ENCODE measurements at regions not wholly inside any gene's neighbourhood (a gene's known extent, or its start where the extent isn't known, plus 50 kb on each side); places are given as distances from the start of the nearest gene placed in this dataset.

- Mint-ChIP-seq H3K4me3 (no peak overlapping the region), H3K27me3 (peaks cover 4% of the 10 kb centered on the region), H3K27ac (no peak overlapping the region), H3K4me1 (no peaks in the 10 kb centered on the region), H3K9me3 (no peaks in the 10 kb centered on the region), H3K36me3 (ENCODE audit: low read depth) (no peaks in the 10 kb centered on the region)
- no peak for TF ChIP-seq CTCF (IDR thresholded peaks at IDR 0.05)
- intact Hi-C loops (cut with micrococcal nuclease) = no loop called here
- ATAC-seq (ENCODE audit: low read depth) = no peak
- DNase-seq = no peak
- ChIA-PET POLR2A (no interaction called here), CTCF (no interaction called here)
These were observed 223.8 kb downstream of the BLID start for GRCh38 chr11:121892131-121892681.

GRCh38 chr11:121890946-121891515, 225.0 kb downstream of the BLID start:
- CTCF ChIA-PET = no interaction called here
- no peaks in the 10 kb centered on the region for H3K27me3 Mint-ChIP-seq
- no peak for ATAC-seq (ENCODE audit: low read depth)

DNA sequence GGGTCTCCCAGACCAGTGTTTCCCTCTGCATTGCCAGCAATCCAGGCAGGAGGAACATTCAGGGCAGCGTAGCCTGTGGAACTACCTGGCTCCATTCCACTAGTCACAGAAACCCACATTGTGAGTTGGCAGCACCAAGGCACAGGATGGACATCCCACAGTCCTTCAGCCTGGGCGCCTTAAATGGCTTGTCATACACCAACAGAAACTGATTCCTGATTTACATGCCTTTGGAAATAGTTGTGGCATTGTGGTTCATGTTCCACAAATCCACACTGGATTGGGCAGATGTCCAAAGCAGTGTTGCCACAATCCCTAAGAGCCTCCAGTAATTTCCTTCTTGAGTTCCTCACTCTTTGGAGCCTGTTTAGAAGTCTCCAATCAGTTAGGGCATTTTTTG, 225.6 kb downstream of the BLID start:
- DNase-seq (no peak), ATAC-seq (ENCODE audit: low read depth) (no peak)
- no peaks in the 10 kb centered on the region for H3K36me3 Mint-ChIP-seq (ENCODE audit: low read depth)
- H3K27me3 Mint-ChIP-seq = no peaks in the 10 kb centered on the region
- H3K27ac Mint-ChIP-seq = no peak overlapping the region
- ChIA-PET POLR2A (no interaction called here), CTCF (no interaction called here)
- intact Hi-C loops (cut with micrococcal nuclease) = no loop called here
- no peaks in the 10 kb centered on the region for H3K9me3 Mint-ChIP-seq
- no peak for TF ChIP-seq CTCF (IDR thresholded peaks at IDR 0.05)
- no peaks in the 10 kb centered on the region for H3K4me1 Mint-ChIP-seq
- no peak overlapping the region for H3K4me3 Mint-ChIP-seq

More at GRCh38 chr11:121890946-121891515, 225.0 kb downstream of the BLID start:
- no peak for TF ChIP-seq CTCF (IDR thresholded peaks at IDR 0.05)
- no peak overlapping the region for H3K4me3 Mint-ChIP-seq
- POLR2A ChIA-PET = no interaction called here
- DNase-seq = no peak
- H3K27ac Mint-ChIP-seq = no peak overlapping the region
- H3K4me1 Mint-ChIP-seq = no peaks in the 10 kb centered on the region
- intact Hi-C loops (cut with micrococcal nuclease) = no loop called here
- H3K36me3 Mint-ChIP-seq (ENCODE audit: low read depth) = no peaks in the 10 kb centered on the region
- H3K9me3 Mint-ChIP-seq = no peaks in the 10 kb centered on the region

DNA sequence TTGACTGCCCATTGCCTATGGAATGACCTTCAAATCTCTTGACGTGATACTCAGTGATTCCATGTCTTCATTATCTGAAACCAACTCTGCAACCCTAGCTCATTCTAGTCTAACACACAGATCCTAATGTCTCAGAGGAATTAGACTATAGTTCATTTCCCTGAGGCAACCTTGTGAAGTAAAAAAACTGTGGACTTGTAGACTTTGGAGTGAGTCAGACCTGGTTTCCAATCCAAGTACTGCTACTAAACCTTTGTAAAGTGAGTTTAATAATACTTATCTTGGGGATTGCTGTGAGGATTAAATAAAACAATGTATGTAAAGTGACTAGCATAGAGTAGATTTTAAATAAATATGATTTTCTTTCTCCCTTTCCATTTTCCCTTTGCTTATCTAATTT, 226.1 kb downstream of the BLID start:
- H3K27me3 Mint-ChIP-seq = no peaks in the 10 kb centered on the region
- H3K4me1 Mint-ChIP-seq = no peaks in the 10 kb centered on the region
- no peak overlapping the region for H3K27ac Mint-ChIP-seq
- no peak for TF ChIP-seq CTCF (IDR thresholded peaks at IDR 0.05)
- H3K36me3 Mint-ChIP-seq (ENCODE audit: low read depth) = no peaks in the 10 kb centered on the region
- no peak overlapping the region for H3K4me3 Mint-ChIP-seq
- POLR2A ChIA-PET = no interaction called here
- no peaks in the 10 kb centered on the region for H3K9me3 Mint-ChIP-seq
- CTCF ChIA-PET = no interaction called here
- no peak for ATAC-seq (ENCODE audit: low read depth)
- intact Hi-C loops (cut with micrococcal nuclease) = no loop called here
- no peak for DNase-seq

DNA sequence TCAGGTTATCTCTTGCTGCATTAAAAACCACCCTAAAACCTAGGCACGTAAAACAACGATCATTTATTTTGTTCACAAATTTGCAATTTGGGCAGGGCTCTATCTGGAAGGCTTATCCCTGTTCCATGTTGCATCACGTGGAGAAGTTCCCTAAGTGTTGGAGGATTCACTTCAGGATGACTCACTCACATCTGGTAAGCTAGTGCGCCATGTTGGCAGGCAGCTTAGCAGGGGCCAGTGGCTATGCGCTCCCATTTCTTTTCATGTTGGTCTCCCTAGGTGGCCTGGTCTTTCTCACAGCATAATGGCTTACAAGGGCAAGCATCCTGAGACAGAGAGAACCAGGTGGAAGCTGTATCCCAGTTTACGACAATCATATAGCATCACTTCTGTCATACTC, 226.8 kb downstream of the BLID start:
- Mint-ChIP-seq H3K27me3 (no peaks in the 10 kb centered on the region), H3K4me3 (no peak overlapping the region), H3K4me1 (no peaks in the 10 kb centered on the region), H3K36me3 (ENCODE audit: low read depth) (no peaks in the 10 kb centered on the region), H3K9me3 (no peaks in the 10 kb centered on the region), H3K27ac (no peak overlapping the region)
- no peak for ATAC-seq (ENCODE audit: low read depth)
- intact Hi-C loops (cut with micrococcal nuclease) = no loop called here
- DNase-seq = no peak
- no peak for TF ChIP-seq CTCF (IDR thresholded peaks at IDR 0.05)
- POLR2A ChIA-PET = no interaction called here
- CTCF ChIA-PET = no interaction called here
